Lung (tissue), 11 donors: ENCODE measurements at regions not wholly inside any gene's neighbourhood (a gene's known extent, or its start where the extent isn't known, plus 50 kb on each side); places are given as distances from the start of the nearest gene placed in this dataset.

ENCODE experiments used
- ATAC-seq: fragments of 200-7000 bp; cut with Tn5 transposase; one replicate; pipeline ENCODE4 v1.9.1; 2020; ENCODE audit warnings: moderate number of reproducible peaks; ENCODE audit not compliant: insufficient read depth, low FRiP score
- DNase-seq, 3 donors: peaks; one replicate each; pipeline ENCODE4 v3.0.0-alpha.2; 2013 to 2017
- H3K27ac ChIP-seq, 2 donors: one replicate each; pipeline ENCODE4 v1.5.1; 2013; ENCODE audit warnings: mild to moderate bottlenecking in 2 of 2, moderate library complexity in 2 of 2, control low read depth in 1 of 2, inconsistent platforms in 1 of 2, low read depth in 1 of 2, low read length in 1 of 2
- H3K27me3 ChIP-seq, 3 donors: one replicate each; pipeline ENCODE4 v1.5.1; 2013; ENCODE audit warnings: low read length in 2 of 3; ENCODE audit not compliant: control insufficient read depth in 3 of 3, insufficient read depth in 3 of 3
- H3K36me3 ChIP-seq, 4 donors: one replicate each; pipeline ENCODE4 v1.5.1; 2013; ENCODE audit warnings: low read length in 4 of 4, mild to moderate bottlenecking in 1 of 4, moderate library complexity in 1 of 4; ENCODE audit not compliant: control insufficient read depth in 4 of 4, insufficient read depth in 4 of 4
- H3K4me1 ChIP-seq, 5 donors: one replicate each; pipeline ENCODE4 v1.5.1; 2013; ENCODE audit warnings: low read length in 5 of 5, mild to moderate bottlenecking in 2 of 5, moderate library complexity in 1 of 5; ENCODE audit not compliant: control insufficient read depth in 5 of 5, insufficient read depth in 5 of 5
- H3K4me3 ChIP-seq: one replicate; pipeline ENCODE4 v1.5.1; 2013; ENCODE audit warnings: mild to moderate bottlenecking, control low read depth, moderate library complexity
- H3K9ac ChIP-seq, 2 donors: one replicate each; pipeline ENCODE4 v1.5.1; 2013; ENCODE audit warnings: low read length in 2 of 2, control low read depth in 1 of 2; ENCODE audit not compliant: insufficient read depth in 1 of 2
- H3K9me3 ChIP-seq, 4 donors: one replicate each; pipeline ENCODE4 v1.5.1; 2013; ENCODE audit warnings: low read length in 3 of 4, mild to moderate bottlenecking in 1 of 4, moderate library complexity in 1 of 4; ENCODE audit not compliant: control insufficient read depth in 4 of 4, insufficient read depth in 3 of 4
- WGBS, 2 donors: extraction: QIAGEN DNeasy Blood & Tissue Kit; methylation state at CpG; one replicate each; pipeline ENCODE4 v1.1.7; 2013; 5-methylcytosine and 5-hydroxymethylcytosine counted together
- TF ChIP-seq, protein P1 (sequence below): IDR thresholded peaks from 2 replicates; pipeline ENCODE4 v1.5.1; 2012; ENCODE audit warnings: mild to moderate bottlenecking; ENCODE audit errors: control extremely low read depth, extremely low read depth
- donor health status: control.
- donor health status: control.
- donor health status: Bipolar disorder and iron deficiency.
- donor health status: healthy.
- donor health status: DM: yes; HTN: yes; CAD: no.

DNA sequence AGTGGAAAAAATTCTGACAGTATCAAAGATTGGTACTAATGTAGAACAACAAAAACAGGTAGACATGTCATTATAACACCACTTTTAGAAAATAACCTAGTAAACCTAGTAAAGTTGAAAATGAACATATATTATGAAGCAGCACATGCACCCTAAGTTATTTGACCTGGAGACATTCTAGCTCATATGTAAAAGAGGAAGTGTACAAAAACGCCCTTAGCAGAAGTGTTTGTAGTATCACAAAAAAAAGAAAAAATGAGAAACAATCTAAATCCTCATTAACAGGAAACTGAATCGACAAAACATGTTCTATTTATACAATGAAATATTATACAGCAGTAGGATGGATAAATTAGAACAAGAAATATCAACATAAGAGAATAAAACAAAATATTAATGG is 318.9 kb upstream of the PPP1R2C start:
- TF ChIP-seq, protein P1, sequence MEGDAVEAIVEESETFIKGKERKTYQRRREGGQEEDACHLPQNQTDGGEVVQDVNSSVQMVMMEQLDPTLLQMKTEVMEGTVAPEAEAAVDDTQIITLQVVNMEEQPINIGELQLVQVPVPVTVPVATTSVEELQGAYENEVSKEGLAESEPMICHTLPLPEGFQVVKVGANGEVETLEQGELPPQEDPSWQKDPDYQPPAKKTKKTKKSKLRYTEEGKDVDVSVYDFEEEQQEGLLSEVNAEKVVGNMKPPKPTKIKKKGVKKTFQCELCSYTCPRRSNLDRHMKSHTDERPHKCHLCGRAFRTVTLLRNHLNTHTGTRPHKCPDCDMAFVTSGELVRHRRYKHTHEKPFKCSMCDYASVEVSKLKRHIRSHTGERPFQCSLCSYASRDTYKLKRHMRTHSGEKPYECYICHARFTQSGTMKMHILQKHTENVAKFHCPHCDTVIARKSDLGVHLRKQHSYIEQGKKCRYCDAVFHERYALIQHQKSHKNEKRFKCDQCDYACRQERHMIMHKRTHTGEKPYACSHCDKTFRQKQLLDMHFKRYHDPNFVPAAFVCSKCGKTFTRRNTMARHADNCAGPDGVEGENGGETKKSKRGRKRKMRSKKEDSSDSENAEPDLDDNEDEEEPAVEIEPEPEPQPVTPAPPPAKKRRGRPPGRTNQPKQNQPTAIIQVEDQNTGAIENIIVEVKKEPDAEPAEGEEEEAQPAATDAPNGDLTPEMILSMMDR: no peak
- Histone ChIP-seq H3K4me3 (no peak overlapping the region), H3K9ac (no peak overlapping the region), H3K27ac (no peak overlapping the region), H3K4me1 (no peaks in the 10 kb centered on the region), H3K36me3 (no peaks in the 10 kb centered on the region), H3K27me3 (peaks cover 0 to 17% (median 4%) of the 10 kb centered on the region in 3 donors), H3K9me3 (no peaks in the 10 kb centered on the region)
- no peak for ATAC-seq
- DNase-seq: no peak
- 16 to 35% methylated on average over 2 of the region's 2 CpGs for WGBS, 2 donors

DNA sequence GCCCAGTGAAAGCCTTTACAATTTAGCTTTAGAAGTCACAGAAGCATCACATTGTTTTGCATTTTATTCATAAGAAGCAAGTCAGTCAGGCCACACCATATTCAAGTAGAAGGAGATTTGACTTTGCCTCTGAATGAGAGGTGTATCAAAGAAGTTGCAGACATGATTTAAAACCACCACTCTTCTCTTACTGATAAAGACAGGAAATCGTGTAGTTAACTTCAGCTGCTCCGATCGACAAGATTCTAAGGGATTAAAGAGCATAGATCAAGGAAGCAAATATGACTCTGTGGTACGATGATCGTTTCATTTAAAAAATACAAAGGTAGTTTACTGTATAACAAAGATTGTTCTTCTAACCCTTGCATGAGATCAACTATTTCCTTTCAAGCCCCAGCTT is 328.0 kb upstream of the PPP1R2C start:
- TF ChIP-seq, protein P1: no peak
- no peaks in the 10 kb centered on the region for H3K36me3 ChIP-seq
- no peak for ATAC-seq
- 85 to 89% methylated on average over 5 of the region's 5 CpGs for WGBS, 2 donors
- H3K27me3 ChIP-seq: peaks cover 0 to 22% (median 13%) of the 10 kb centered on the region in 3 donors
- no peak overlapping the region for H3K4me3 ChIP-seq
- no peak for DNase-seq
- no peak overlapping the region for H3K9ac ChIP-seq
- no peaks in the 10 kb centered on the region for H3K9me3 ChIP-seq
- H3K4me1 ChIP-seq: no peaks in the 10 kb centered on the region
- H3K27ac ChIP-seq: no peak overlapping the region

DNA sequence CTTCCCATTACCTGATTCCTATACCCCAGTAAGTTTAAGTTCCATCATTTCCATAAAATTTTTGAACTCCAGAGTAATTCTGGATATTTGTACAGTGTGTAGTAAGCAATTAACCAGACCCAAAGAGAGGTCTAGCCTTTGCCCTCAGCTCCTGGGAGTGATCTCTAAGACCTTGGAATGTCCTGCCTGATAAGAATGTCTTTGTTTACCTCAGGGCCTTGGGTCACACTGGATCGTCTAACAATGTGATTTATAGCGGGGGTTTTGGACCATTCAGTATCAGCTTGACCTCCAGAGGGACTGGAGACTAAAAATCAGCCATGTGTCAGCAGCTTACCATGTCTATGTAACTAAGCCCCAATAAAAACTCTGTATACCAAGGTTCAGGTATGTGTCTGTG is 330.9 kb upstream of the PPP1R2C start:
- Histone ChIP-seq H3K36me3 (no peaks in the 10 kb centered on the region), H3K27ac (no peak overlapping the region), H3K4me3 (no peak overlapping the region), H3K4me1 (no peaks in the 10 kb centered on the region), H3K9me3 (no peaks in the 10 kb centered on the region), H3K27me3 (peaks cover 0 to 31% (median 14%) of the 10 kb centered on the region in 3 donors), H3K9ac (no peak overlapping the region)
- no peak for DNase-seq
- TF ChIP-seq, protein P1: no peak
- ATAC-seq: no peak
- 38 to 63% methylated on average over 2 of the region's 2 CpGs for WGBS, 2 donors

DNA sequence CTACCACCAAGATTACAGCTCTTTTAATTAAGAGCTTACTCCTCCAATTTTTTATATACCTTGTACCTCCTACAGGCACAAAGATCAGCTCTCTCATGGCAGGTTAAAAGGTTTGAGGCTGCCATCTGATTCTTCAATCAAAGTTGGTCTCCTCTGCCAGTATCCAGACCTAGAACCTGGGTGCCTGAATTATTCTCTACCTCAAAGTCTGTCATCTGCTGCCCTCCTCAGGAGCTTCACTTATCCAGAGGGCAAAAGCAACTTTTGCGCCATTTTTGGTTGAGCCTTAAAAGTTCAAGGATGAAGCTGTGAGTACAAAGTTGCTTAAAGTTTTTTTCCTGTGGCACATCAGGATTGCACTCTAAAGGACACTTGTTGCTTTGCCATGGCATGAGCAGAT is 343.7 kb upstream of the PPP1R2C start:
- no peak for ATAC-seq
- Histone ChIP-seq H3K9ac (no peak overlapping the region), H3K27ac (no peak overlapping the region)

More for the DNA sequence above, 343.7 kb upstream of the PPP1R2C start:
- Histone ChIP-seq H3K27me3 (peaks cover 0 to 8% (median 7%) of the 10 kb centered on the region in 3 donors), H3K4me3 (no peak overlapping the region), H3K4me1 (no peaks in the 10 kb centered on the region), H3K9me3 (no peaks in the 10 kb centered on the region), H3K36me3 (no peaks in the 10 kb centered on the region)
- TF ChIP-seq, protein P1: no peak
- no peak for DNase-seq
- WGBS, 2 donors: 81 to 100% methylated on average over 1 of the region's 1 CpG
